ENCODE measurements at regions not wholly inside any gene's neighbourhood (a gene's known extent, or its start where the extent isn't known, plus 50 kb on each side); places are given as distances from the start of the nearest gene placed in this dataset.
"Not testable (repeated sequence)": the region's sequence is repeated elsewhere in the genome, so short reads cannot be mapped to it uniquely, and the experiment has no call there.

DNA sequence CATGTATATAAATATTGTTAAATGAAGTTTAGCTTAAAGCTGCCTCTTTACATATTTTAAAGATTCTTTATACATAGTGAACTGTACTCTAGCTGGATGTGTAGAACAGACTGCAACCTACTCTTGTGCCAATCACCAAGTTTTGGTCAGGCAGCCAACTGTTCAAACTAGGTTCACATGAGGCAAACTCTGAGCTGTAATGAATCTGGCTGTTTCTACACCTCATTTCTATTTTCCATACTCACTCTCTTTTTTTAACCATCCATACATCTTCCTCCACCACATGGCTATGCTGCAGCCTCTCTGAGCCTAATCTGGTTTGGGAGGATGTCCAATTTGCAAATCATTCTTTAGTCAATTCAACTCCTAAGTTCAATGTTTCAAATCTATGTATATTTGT, 974.8 kb downstream of the CNTNAP5 start:
- no peaks in the 10 kb centered on the region for H3K27me3 Mint-ChIP-seq (ENCODE audit: unreplicated experiment)
- DNase-seq (ENCODE audit: extremely low spot score, unreplicated experiment): no peak
- no peaks in the 10 kb centered on the region for H3K4me1 Mint-ChIP-seq (ENCODE audit: unreplicated experiment)
- TF ChIP-seq, protein P1, sequence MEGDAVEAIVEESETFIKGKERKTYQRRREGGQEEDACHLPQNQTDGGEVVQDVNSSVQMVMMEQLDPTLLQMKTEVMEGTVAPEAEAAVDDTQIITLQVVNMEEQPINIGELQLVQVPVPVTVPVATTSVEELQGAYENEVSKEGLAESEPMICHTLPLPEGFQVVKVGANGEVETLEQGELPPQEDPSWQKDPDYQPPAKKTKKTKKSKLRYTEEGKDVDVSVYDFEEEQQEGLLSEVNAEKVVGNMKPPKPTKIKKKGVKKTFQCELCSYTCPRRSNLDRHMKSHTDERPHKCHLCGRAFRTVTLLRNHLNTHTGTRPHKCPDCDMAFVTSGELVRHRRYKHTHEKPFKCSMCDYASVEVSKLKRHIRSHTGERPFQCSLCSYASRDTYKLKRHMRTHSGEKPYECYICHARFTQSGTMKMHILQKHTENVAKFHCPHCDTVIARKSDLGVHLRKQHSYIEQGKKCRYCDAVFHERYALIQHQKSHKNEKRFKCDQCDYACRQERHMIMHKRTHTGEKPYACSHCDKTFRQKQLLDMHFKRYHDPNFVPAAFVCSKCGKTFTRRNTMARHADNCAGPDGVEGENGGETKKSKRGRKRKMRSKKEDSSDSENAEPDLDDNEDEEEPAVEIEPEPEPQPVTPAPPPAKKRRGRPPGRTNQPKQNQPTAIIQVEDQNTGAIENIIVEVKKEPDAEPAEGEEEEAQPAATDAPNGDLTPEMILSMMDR (IDR thresholded peaks at IDR 0.05): no peak
- peaks cover 42% of the 10 kb centered on the region for H3K9me3 Mint-ChIP-seq (ENCODE audit: unreplicated experiment)
- H3K36me3 Mint-ChIP-seq (ENCODE audit: unreplicated experiment): no peaks in the 10 kb centered on the region
- H3K27ac Mint-ChIP-seq (ENCODE audit: unreplicated experiment): no peak overlapping the region
- no peak overlapping the region for H3K4me3 Mint-ChIP-seq (ENCODE audit: unreplicated experiment)

GRCh38 chr2:125004106-125004800, 979.2 kb downstream of the CNTNAP5 start:
- Mint-ChIP-seq H3K27ac (ENCODE audit: unreplicated experiment) (no peak overlapping the region), H3K36me3 (ENCODE audit: unreplicated experiment) (no peaks in the 10 kb centered on the region), H3K4me3 (ENCODE audit: unreplicated experiment) (no peak overlapping the region), H3K9me3 (ENCODE audit: unreplicated experiment) (peaks cover 45% of the 10 kb centered on the region), H3K27me3 (ENCODE audit: unreplicated experiment) (no peaks in the 10 kb centered on the region), H3K4me1 (ENCODE audit: unreplicated experiment) (no peaks in the 10 kb centered on the region)
- no peak for DNase-seq (ENCODE audit: extremely low spot score, unreplicated experiment)
- TF ChIP-seq, protein P1 (IDR thresholded peaks at IDR 0.05): no peak

- TF ChIP-seq, protein P1 (IDR thresholded peaks at IDR 0.05): no peak
- Mint-ChIP-seq H3K9me3 (ENCODE audit: unreplicated experiment) (peaks cover 51% of the 10 kb centered on the region), H3K27me3 (ENCODE audit: unreplicated experiment) (no peaks in the 10 kb centered on the region)
Observed at GRCh38 chr2:125006676-125007075, 981.6 kb downstream of the CNTNAP5 start.

GRCh38 chr2:125028721-125029120, 1003.6 kb downstream of the CNTNAP5 start:
- H3K9me3 Mint-ChIP-seq (ENCODE audit: unreplicated experiment): peaks cover 67% of the 10 kb centered on the region

More at GRCh38 chr2:125006676-125007075, 981.6 kb downstream of the CNTNAP5 start:
- DNase-seq (ENCODE audit: extremely low spot score, unreplicated experiment): no peak
- no peaks in the 10 kb centered on the region for H3K36me3 Mint-ChIP-seq (ENCODE audit: unreplicated experiment)
- no peak overlapping the region for H3K4me3 Mint-ChIP-seq (ENCODE audit: unreplicated experiment)
- H3K4me1 Mint-ChIP-seq (ENCODE audit: unreplicated experiment): no peaks in the 10 kb centered on the region
- H3K27ac Mint-ChIP-seq (ENCODE audit: unreplicated experiment): no peak overlapping the region

DNA sequence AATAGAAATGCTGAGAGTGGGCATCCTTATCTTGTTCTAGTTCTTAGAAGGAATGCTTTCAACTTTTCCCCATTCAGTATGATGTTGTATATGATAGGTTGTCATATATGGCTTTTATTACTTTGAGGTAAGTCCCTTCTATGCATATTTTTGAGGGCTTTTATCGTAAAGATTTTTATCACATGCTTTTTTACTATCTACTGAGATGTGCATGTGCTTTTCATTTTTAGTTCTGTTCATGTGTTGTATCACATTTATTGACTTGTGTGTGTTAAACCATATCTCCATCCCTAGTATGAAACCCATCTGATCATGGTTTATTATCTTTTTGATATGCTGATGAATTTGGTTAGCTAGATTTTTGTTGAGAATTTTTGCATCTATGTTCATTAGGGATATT, 1008.8 kb downstream of the CNTNAP5 start:
- Mint-ChIP-seq H3K4me3 (ENCODE audit: unreplicated experiment) (no peak overlapping the region), H3K4me1 (ENCODE audit: unreplicated experiment) (no peaks in the 10 kb centered on the region), H3K9me3 (ENCODE audit: unreplicated experiment) (peaks cover 70% of the 10 kb centered on the region), H3K36me3 (ENCODE audit: unreplicated experiment) (no peaks in the 10 kb centered on the region), H3K27ac (ENCODE audit: unreplicated experiment) (no peak overlapping the region), H3K27me3 (ENCODE audit: unreplicated experiment) (no peaks in the 10 kb centered on the region)
- no peak for DNase-seq (ENCODE audit: extremely low spot score, unreplicated experiment)
- TF ChIP-seq, protein P1 (IDR thresholded peaks at IDR 0.05): no peak

More at GRCh38 chr2:125028721-125029120, 1003.6 kb downstream of the CNTNAP5 start:
- H3K4me3 Mint-ChIP-seq (ENCODE audit: unreplicated experiment); H3K27me3 Mint-ChIP-seq (ENCODE audit: unreplicated experiment); H3K27ac Mint-ChIP-seq (ENCODE audit: unreplicated experiment); H3K4me1 Mint-ChIP-seq (ENCODE audit: unreplicated experiment); H3K36me3 Mint-ChIP-seq (ENCODE audit: unreplicated experiment); DNase-seq (ENCODE audit: extremely low spot score, unreplicated experiment): not testable (repeated sequence)

All from osteocyte (in vitro differentiated cells).